Peyer's patch (tissue), 4 donors: ENCODE measurements at regions not wholly inside any gene's neighbourhood (a gene's known extent, or its start where the extent isn't known, plus 50 kb on each side); places are given as distances from the start of the nearest gene placed in this dataset.

Experiments
- DNase-seq, 3 donors: peaks; one replicate each; pipeline ENCODE4 v3.0.0-alpha.2; 2017 to 2019
- H3K27ac ChIP-seq, 4 donors: fragments of 200-600 bp; sonication (generic); one replicate each; pipeline ENCODE4 v1.5.1; 2016 to 2019
- H3K27me3 ChIP-seq, 2 donors: fragments of 200-600 bp; sonication (generic); one replicate each; pipeline ENCODE4 v1.5.1; 2019
- H3K36me3 ChIP-seq, 3 donors: fragments of 200-600 bp; sonication (generic); one replicate each; pipeline ENCODE4 v1.5.1; 2016 to 2019
- H3K4me1 ChIP-seq, 4 donors: fragments of 200-600 bp; sonication (generic); one replicate each; pipeline ENCODE4 v1.5.1; 2016 to 2019
- H3K4me3 ChIP-seq, 4 donors: fragments of 200-600 bp; sonication (generic); 1 replicate in 3 of 4; 2 replicates in 1 of 4; pipeline ENCODE4 v1.5.1; 2016 to 2019; ENCODE audit warnings: mild to moderate bottlenecking in 1 of 4
- H3K9me3 ChIP-seq, 4 donors: fragments of 200-600 bp; sonication (generic); one replicate each; pipeline ENCODE4 v1.5.1; 2016 to 2019; ENCODE audit warnings: mild to moderate bottlenecking in 1 of 4
- CTCF ChIP-seq, 6 experiments: fragments of 450-650 bp in 4 of 6; fragments of 200-600 bp in 2 of 6; sonication (generic) in 1 of 6; IDR thresholded peaks; one replicate each; pipeline ENCODE4 v1.5.1; 2017 to 2019; ENCODE audit warnings: antibody characterized with exemption in 6 of 6, mild to moderate bottlenecking in 3 of 6, moderate library complexity in 1 of 6
- POLR2A ChIP-seq, 2 donors: fragments of 450-650 bp; IDR thresholded peaks; one replicate each; pipeline ENCODE4 v1.5.1; 2017; ENCODE audit warnings: antibody characterized with exemption in 2 of 2, mild to moderate bottlenecking in 2 of 2, moderate library complexity in 2 of 2

- H3K9me3 ChIP-seq: no peaks in the 10 kb centered on the region
- no peaks in the 10 kb centered on the region for H3K36me3 ChIP-seq
- no peak overlapping the region for H3K4me3 ChIP-seq
- peak overlapping the region in 2 of 4 donors; percentile 49 to 52 for H3K27ac ChIP-seq
- no peaks in the 10 kb centered on the region for H3K4me1 ChIP-seq
- TF ChIP-seq CTCF (IDR thresholded peaks at IDR 0.05): no peak
- TF ChIP-seq POLR2A (IDR thresholded peaks at IDR 0.05): no peak
- no peaks in the 10 kb centered on the region for H3K27me3 ChIP-seq
- DNase-seq: no peak
These were observed 205.7 kb downstream of the SNX19 start for GRCh38 chr11:130710497-130711012.

GRCh38 chr11:130711193-130711592 is 205.1 kb downstream of the SNX19 start:
- DNase-seq: no peak
- Histone ChIP-seq H3K4me3 (no peak overlapping the region), H3K36me3 (no peaks in the 10 kb centered on the region), H3K4me1 (no peaks in the 10 kb centered on the region), H3K27ac (no peak overlapping the region), H3K9me3 (no peaks in the 10 kb centered on the region), H3K27me3 (no peaks in the 10 kb centered on the region)
- no peak for TF ChIP-seq POLR2A (IDR thresholded peaks at IDR 0.05)
- no peak for TF ChIP-seq CTCF (IDR thresholded peaks at IDR 0.05)

- H3K36me3 ChIP-seq: no peaks in the 10 kb centered on the region
- no peaks in the 10 kb centered on the region for H3K9me3 ChIP-seq
- no peaks in the 10 kb centered on the region for H3K4me1 ChIP-seq
- no peak for TF ChIP-seq POLR2A (IDR thresholded peaks at IDR 0.05)
- TF ChIP-seq CTCF (IDR thresholded peaks at IDR 0.05): no peak
- no peak overlapping the region for H3K4me3 ChIP-seq
- DNase-seq: no peak
- no peaks in the 10 kb centered on the region for H3K27me3 ChIP-seq
- H3K27ac ChIP-seq: no peak overlapping the region
These were observed 203.8 kb downstream of the SNX19 start for GRCh38 chr11:130712480-130712879.

- no peaks in the 10 kb centered on the region for H3K36me3 ChIP-seq
- H3K27me3 ChIP-seq: no peaks in the 10 kb centered on the region
- H3K4me3 ChIP-seq: no peak overlapping the region
- no peaks in the 10 kb centered on the region for H3K4me1 ChIP-seq
- no peak overlapping the region for H3K27ac ChIP-seq
- no peak for TF ChIP-seq CTCF (IDR thresholded peaks at IDR 0.05)
- TF ChIP-seq POLR2A (IDR thresholded peaks at IDR 0.05): no peak
- H3K9me3 ChIP-seq: no peaks in the 10 kb centered on the region
- DNase-seq: no peak
These were observed 201.0 kb downstream of the SNX19 start for GRCh38 chr11:130715085-130715876.

GRCh38 chr11:130715877-130716220 is 200.4 kb downstream of the SNX19 start:
- no peak for DNase-seq
- H3K4me1 ChIP-seq: no peaks in the 10 kb centered on the region
- H3K36me3 ChIP-seq: no peaks in the 10 kb centered on the region
- TF ChIP-seq CTCF (IDR thresholded peaks at IDR 0.05): no peak
- no peak for TF ChIP-seq POLR2A (IDR thresholded peaks at IDR 0.05)
- H3K27ac ChIP-seq: no peak overlapping the region
- H3K9me3 ChIP-seq: no peaks in the 10 kb centered on the region
- H3K4me3 ChIP-seq: no peak overlapping the region
- no peaks in the 10 kb centered on the region for H3K27me3 ChIP-seq
